ENCODE measurements at regions not wholly inside any gene's neighbourhood (a gene's known extent, or its start where the extent isn't known, plus 50 kb on each side); places are given as distances from the start of the nearest gene placed in this dataset.

- TF ChIP-seq CTCF (IDR thresholded peaks at IDR 0.05) (no peak), EZH2 (IDR thresholded peaks at IDR 0.05) (no peak)
Measured at GRCh38 chr21:28154121-28154520, 838.6 kb downstream of the LTN1 start.
